Right cardiac atrium (tissue), 5 donors: ENCODE measurements at regions not wholly inside any gene's neighbourhood (a gene's known extent, or its start where the extent isn't known, plus 50 kb on each side); places are given as distances from the start of the nearest gene placed in this dataset.

Experiments used
- ATAC-seq, 2 donors: fragments of 200-7000 bp; cut with Tn5 transposase; one replicate each; pipeline versions ENCODE4 v1.8.0 to v1.9.1; 2020; ENCODE audit warnings: moderate library complexity in 2 of 2, mild to moderate bottlenecking in 1 of 2
- DNase-seq, 3 donors: peaks; one replicate each; pipeline ENCODE4 v3.0.0-alpha.2; 2020
- H3K27ac ChIP-seq: one replicate; pipeline ENCODE4 v1.5.1; 2013; ENCODE audit warnings: mild to moderate bottlenecking, low read length, control low read depth, moderate library complexity
- H3K27me3 ChIP-seq: one replicate; pipeline ENCODE4 v1.6.1; 2013; ENCODE audit not compliant: control insufficient read depth, insufficient read depth
- H3K4me1 ChIP-seq: one replicate; pipeline ENCODE4 v1.6.1; 2013; ENCODE audit warnings: low read length; ENCODE audit not compliant: control insufficient read depth, insufficient read depth
- H3K4me3 ChIP-seq: one replicate; pipeline ENCODE4 v1.5.1; 2013; ENCODE audit warnings: low read length, control low read depth
- H3K9me3 ChIP-seq: one replicate; pipeline ENCODE4 v1.6.1; 2013; ENCODE audit warnings: low read length; ENCODE audit not compliant: control insufficient read depth
- WGBS: extraction: QIAGEN DNeasy Blood & Tissue Kit; methylation state at CpG from one replicate; pipeline ENCODE4 v1.1.7; 2013; 5-methylcytosine and 5-hydroxymethylcytosine counted together
- intact Hi-C, 4 donors: fragments of 100-400 bp; cut with DNase I; formaldehyde crosslinking; loops; one replicate each; pipeline versions ENCODE4 v1.11.0 to v1.14.0; 2022 to 2023
- donor health status: healthy with polysubstance abuse.
- donor health status: DM: no; HTN: yes; CAD: no.
- donor health status: DM: no; HTN: no; CAD: no.
- donor health status: DM: no; HTN: yes; CAD: no; lungs with severe emphysema.
- donor health status: DM: yes; HTN: yes; CAD: no.

DNA sequence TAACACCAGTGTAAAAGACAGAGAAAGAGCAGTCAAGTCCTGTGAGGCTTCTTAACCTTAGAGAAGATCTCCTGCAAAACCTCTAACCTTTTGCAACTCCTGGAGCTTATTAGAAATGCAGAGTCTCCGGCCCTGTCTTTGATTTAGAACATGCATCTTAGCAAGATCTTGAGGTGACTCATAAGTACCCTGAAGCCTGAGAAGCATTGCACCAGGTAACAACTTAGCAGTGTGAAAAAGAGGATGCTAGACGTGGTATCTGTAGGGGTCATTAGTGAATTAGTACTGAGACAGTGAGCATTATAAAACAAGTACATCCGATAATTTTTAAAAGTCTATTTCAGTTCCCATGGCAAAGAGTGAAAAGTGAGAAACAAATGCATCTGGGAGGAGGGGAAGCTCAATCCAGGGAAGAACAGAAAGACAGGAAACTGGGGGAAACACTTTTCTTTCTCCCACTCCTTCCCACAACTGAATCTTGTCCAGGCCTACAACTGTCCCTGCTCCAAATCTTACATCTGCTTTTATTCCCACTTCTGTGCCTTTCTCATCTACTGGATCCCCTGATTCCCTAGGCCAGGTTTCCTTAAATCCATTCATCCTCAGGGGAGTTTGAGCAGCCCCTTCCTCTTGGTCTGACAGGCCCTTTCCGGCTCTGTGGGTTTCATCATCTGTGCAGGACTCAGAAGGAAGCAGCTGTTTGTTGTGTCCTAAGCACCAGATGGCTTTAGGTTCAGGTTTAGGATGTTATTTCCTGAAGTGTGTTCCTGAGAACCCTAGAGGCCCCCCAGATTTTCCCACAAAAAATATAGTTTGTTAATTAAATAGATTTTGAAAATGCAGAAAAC is 128.1 kb upstream of the IL12A start:
- Histone ChIP-seq H3K9me3 (no peaks in the 10 kb centered on the region), H3K4me1 (peaks cover 14% of the 10 kb centered on the region), H3K27me3 (no peaks in the 10 kb centered on the region), H3K27ac (peak overlapping the region; percentile 49), H3K4me3 (no peak overlapping the region)
- intact Hi-C loops = no loop called here
- no peak for DNase-seq
- 44% methylated on average over 4 of the region's 4 CpGs for WGBS
- no peak for ATAC-seq

DNA sequence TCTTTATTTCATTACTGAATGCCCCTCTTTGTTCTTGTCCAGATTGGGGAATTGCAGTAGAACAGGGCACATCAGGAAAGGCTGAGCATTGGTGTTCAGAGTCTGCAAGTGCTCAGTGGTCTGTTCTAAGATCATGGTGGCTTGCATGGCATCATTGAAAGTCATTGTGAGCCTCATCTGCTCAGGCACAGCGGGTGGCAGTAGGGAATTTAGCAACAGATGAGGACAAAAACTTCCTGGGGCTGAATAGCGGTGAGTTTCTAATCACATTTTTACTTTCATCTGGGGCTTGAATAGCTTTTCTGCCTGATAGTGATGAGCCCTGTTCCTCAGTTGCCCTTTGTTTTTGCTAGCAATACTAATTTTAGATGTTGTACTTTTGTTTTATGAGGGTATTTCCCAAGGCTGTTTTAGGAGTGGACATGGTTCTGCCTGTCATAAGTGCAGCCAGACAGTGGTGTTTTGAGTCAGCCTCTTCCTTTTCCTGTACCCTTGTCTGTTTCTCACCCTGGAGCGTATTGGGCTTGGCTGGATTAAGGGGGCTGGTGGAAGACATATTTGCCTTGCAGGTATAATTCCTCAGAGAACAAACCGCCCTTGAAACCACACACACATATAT is 127.2 kb upstream of the IL12A start:
- H3K4me1 ChIP-seq = peaks cover 14% of the 10 kb centered on the region

DNA sequence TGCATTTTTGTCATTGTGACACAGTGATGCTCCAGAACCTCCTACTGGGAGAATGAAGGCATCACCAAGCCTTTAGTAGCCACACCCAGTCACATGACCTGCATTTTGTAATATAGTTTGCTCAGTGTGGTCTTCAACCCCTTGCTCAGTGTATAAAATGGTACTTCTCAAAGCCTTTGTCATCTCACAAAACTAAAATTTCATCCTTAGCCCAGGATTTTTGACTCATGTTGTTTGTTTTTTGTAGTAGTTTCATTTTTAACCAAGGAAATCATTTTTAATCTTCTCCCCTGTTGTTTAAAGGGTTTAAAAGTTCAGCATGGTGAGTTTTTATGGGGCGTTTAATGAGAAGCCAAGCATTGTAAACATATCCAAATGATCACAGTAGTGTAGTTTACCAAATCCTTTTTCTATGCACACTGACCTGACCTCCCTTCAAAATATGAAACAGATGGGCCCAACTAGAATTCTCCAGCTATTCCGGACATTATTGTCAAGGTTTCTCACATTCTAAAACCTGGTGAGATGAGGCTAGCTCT is 123.5 kb upstream of the IL12A start:
- Histone ChIP-seq H3K4me1 (peaks cover 9% of the 10 kb centered on the region), H3K4me3 (no peak overlapping the region), H3K27me3 (no peaks in the 10 kb centered on the region), H3K9me3 (no peaks in the 10 kb centered on the region), H3K27ac (peak overlapping the region; percentile 89)
- 65% methylated on average over 2 of the region's 2 CpGs for WGBS
- no peak for ATAC-seq
- no peak for DNase-seq
- intact Hi-C loops = no loop called here

More for the DNA sequence above, 127.2 kb upstream of the IL12A start:
- Histone ChIP-seq H3K27ac (peak overlapping the region; percentile 56), H3K4me3 (no peak overlapping the region), H3K27me3 (no peaks in the 10 kb centered on the region), H3K9me3 (no peaks in the 10 kb centered on the region)
- 66% methylated on average over 4 of the region's 4 CpGs for WGBS
- DNase-seq (no peak), ATAC-seq (no peak)
- intact Hi-C loops = no loop called here

- intact Hi-C loops = no loop called here
- peaks cover 7% of the 10 kb centered on the region for H3K4me1 ChIP-seq
- no peaks in the 10 kb centered on the region for H3K9me3 ChIP-seq
- no peaks in the 10 kb centered on the region for H3K27me3 ChIP-seq
- H3K4me3 ChIP-seq = no peak overlapping the region
- DNase-seq (no peak), ATAC-seq (peak in 1 of 2 donors; percentile 43)
- H3K27ac ChIP-seq = peak overlapping the region; percentile 64
- 35% methylated on average over 5 of the region's 5 CpGs for WGBS
Observed at GRCh38 chr3:159866201-159866746, 122.4 kb upstream of the IL12A start.

DNA sequence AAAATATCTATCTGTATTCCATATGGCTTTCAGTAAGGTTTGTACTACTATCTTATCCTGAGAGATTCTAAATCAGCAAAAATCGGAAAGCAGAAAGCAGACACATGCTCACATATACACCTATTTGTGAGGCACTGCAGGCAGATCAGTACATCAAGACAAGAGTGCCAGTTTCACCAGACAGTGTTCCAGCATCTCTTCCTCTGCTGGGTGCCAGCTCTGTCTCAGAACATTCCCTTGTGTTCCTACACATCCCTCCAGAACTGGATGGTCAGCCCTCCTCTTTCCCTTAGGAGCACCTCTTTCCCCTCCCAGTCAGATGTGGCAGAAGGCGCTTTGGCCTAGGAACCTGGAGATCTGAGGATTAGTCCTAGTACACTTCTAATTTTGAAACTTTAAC is 121.3 kb upstream of the IL12A start:
- Histone ChIP-seq H3K4me3 (no peak overlapping the region), H3K9me3 (no peaks in the 10 kb centered on the region), H3K27ac (peak overlapping the region; percentile 1), H3K27me3 (no peaks in the 10 kb centered on the region), H3K4me1 (peaks cover 5% of the 10 kb centered on the region)
- no peak for DNase-seq
- 77% methylated on average over 2 of the region's 2 CpGs for WGBS
- ATAC-seq = peak in 1 of 2 donors; percentile 27
- intact Hi-C loops = no loop called here

DNA sequence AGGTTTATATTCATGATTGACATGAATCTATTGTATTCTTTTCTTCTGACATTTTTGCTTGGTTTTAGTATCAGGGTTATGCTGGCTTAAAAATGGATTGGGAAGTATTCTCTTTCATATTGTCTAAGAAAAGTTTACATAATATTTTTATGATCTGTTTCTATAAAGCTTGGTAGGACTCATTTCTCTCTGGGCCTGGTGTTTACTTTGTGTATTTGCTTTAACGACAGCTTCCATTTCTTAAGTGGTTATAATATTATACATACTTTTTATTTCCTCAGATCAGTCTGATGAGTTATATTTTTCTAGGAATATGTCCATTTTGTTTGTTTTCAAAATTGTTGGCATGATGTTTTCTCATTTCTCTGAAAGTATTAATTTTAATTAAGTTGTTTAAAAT is 117.9 kb upstream of the IL12A start:
- Histone ChIP-seq H3K27ac (no peak overlapping the region), H3K4me3 (no peak overlapping the region), H3K27me3 (no peaks in the 10 kb centered on the region), H3K4me1 (no peaks in the 10 kb centered on the region), H3K9me3 (no peaks in the 10 kb centered on the region)
- no peak for DNase-seq
- intact Hi-C loops = no loop called here
- no peak for ATAC-seq
- 94% methylated on average over 1 of the region's 1 CpG for WGBS

DNA sequence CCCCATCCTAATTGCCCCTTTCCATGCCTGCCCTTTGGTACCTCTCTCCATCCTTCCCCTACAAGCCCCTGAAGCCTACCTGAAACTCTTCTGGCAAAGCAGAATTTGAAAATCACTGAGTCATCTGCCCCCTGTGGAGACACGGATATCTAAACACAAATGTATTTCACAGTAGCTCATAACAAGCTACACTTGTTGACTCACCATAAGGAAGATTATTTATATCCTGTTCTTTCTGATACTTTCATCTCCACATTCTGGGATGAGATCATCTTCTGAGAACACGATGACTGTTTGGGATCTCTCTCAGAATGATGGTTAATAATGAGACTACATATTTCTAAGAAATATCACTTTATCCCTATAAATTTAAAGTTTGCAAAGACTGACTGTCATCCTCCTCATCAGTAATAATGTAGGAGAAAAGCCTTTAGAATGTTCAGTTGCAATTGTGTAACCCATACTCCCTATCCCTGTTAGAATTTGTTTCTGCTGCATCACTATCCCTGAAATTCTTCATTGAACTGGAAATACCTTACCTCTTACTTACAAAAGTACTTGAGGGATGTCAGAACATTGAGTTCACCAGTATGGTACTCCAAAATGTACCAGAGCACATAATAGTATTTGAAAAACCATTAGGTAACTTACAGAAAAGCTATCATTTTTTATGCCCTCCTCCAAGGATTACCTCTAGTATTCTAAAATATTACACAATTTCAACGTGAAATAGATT is 116.1 kb upstream of the IL12A start:
- H3K9me3 ChIP-seq = no peaks in the 10 kb centered on the region
- DNase-seq = no peak
- 47% methylated on average over 3 of the region's 3 CpGs for WGBS
- H3K27ac ChIP-seq = peak overlapping the region; percentile 50
- peak; percentile 14 to 48 for ATAC-seq
- no peaks in the 10 kb centered on the region for H3K27me3 ChIP-seq
- no peak overlapping the region for H3K4me3 ChIP-seq
- H3K4me1 ChIP-seq = no peaks in the 10 kb centered on the region
- intact Hi-C loops = no loop called here

- Histone ChIP-seq H3K4me1 (peaks cover 4% of the 10 kb centered on the region), H3K9me3 (no peaks in the 10 kb centered on the region), H3K27ac (no peak overlapping the region), H3K27me3 (no peaks in the 10 kb centered on the region), H3K4me3 (no peak overlapping the region)
- ATAC-seq = no peak
- DNase-seq = no peak
- intact Hi-C loops = no loop called here
Observed at GRCh38 chr3:159875116-159875515, 113.5 kb upstream of the IL12A start.

GRCh38 chr3:159877924-159878323 is 110.7 kb upstream of the IL12A start:
- ATAC-seq (no peak), DNase-seq (no peak)
- Histone ChIP-seq H3K27ac (no peak overlapping the region), H3K4me1 (peaks cover 11% of the 10 kb centered on the region), H3K9me3 (no peaks in the 10 kb centered on the region), H3K4me3 (no peak overlapping the region), H3K27me3 (no peaks in the 10 kb centered on the region)
- 74% methylated on average over 5 of the region's 5 CpGs for WGBS
- intact Hi-C loops = no loop called here

- Histone ChIP-seq H3K4me1 (peaks cover 14% of the 10 kb centered on the region), H3K27ac (no peak overlapping the region), H3K27me3 (no peaks in the 10 kb centered on the region), H3K4me3 (no peak overlapping the region), H3K9me3 (no peaks in the 10 kb centered on the region)
- DNase-seq (no peak), ATAC-seq (no peak)
- intact Hi-C loops = no loop called here
- 50% methylated on average over 2 of the region's 2 CpGs for WGBS
Observed at GRCh38 chr3:159879146-159879545, 109.5 kb upstream of the IL12A start.

- H3K27ac ChIP-seq = peak overlapping the region; percentile 38
- H3K4me1 ChIP-seq = peaks cover 14% of the 10 kb centered on the region
- no peaks in the 10 kb centered on the region for H3K9me3 ChIP-seq
- intact Hi-C loops = no loop called here
- 36% methylated on average over 6 of the region's 6 CpGs for WGBS
- no peaks in the 10 kb centered on the region for H3K27me3 ChIP-seq
- DNase-seq = no peak
- H3K4me3 ChIP-seq = no peak overlapping the region
- ATAC-seq = no peak
Observed at GRCh38 chr3:159879598-159879997, 109.0 kb upstream of the IL12A start.
